NCI-H1105 treated with DMSO at 0.1 percent for 48 hours (cell line): ENCODE measurements at regions not wholly inside any gene's neighbourhood (a gene's known extent, or its start where the extent isn't known, plus 50 kb on each side); places are given as distances from the start of the nearest gene placed in this dataset.

ENCODE experiments used
- DNase-seq: peaks from one replicate; lab custom pipeline; 2025; lab: John Stamatoyannopoulos, UW

GRCh38 chr3:18295171-18295920 is 129.8 kb downstream of the SATB1 start:
- peak; percentile 3 for DNase-seq

- DNase-seq, result no peak
These were observed 135.0 kb downstream of the SATB1 start for GRCh38 chr3:18290157-18290556.

GRCh38 chr3:18288243-18288642 is 136.9 kb downstream of the SATB1 start:
- DNase-seq, result peak; percentile 6

GRCh38 chr3:18284716-18285115 is 140.4 kb downstream of the SATB1 start:
- DNase-seq, result no peak

- DNase-seq, result peak; percentile 9
These were observed 141.5 kb downstream of the SATB1 start for GRCh38 chr3:18283680-18284079.

- no peak for DNase-seq
These were observed 142.6 kb downstream of the SATB1 start for GRCh38 chr3:18282507-18282906.

GRCh38 chr3:18279226-18279737 is 145.9 kb downstream of the SATB1 start:
- DNase-seq, result no peak

- no peak for DNase-seq
These were observed 160.3 kb downstream of the SATB1 start for GRCh38 chr3:18264853-18265252.

- DNase-seq, result no peak
These were observed 160.8 kb downstream of the SATB1 start for GRCh38 chr3:18264361-18264760.

GRCh38 chr3:18258492-18258891 is 166.6 kb downstream of the SATB1 start:
- DNase-seq, result no peak

- DNase-seq, result no peak
These were observed 172.6 kb downstream of the SATB1 start for GRCh38 chr3:18252578-18252977.

GRCh38 chr3:18250991-18251390 is 174.1 kb downstream of the SATB1 start:
- no peak for DNase-seq

- DNase-seq, result no peak
These were observed 176.0 kb downstream of the SATB1 start for GRCh38 chr3:18249126-18249525.

- DNase-seq, result no peak
These were observed 177.3 kb downstream of the SATB1 start for GRCh38 chr3:18247776-18248310.

GRCh38 chr3:18247139-18247695 is 177.9 kb downstream of the SATB1 start:
- no peak for DNase-seq

GRCh38 chr3:18246336-18247060 is 178.6 kb downstream of the SATB1 start:
- DNase-seq, result no peak

GRCh38 chr3:18245721-18246120 is 179.4 kb downstream of the SATB1 start:
- DNase-seq, result no peak

- DNase-seq, result no peak
These were observed 183.3 kb downstream of the SATB1 start for GRCh38 chr3:18241837-18242236.

- no peak for DNase-seq
These were observed 185.5 kb downstream of the SATB1 start for GRCh38 chr3:18239674-18240073.

- no peak for DNase-seq
These were observed 186.3 kb downstream of the SATB1 start for GRCh38 chr3:18238746-18239331.

- DNase-seq, result no peak
These were observed 186.8 kb downstream of the SATB1 start for GRCh38 chr3:18238332-18238731.

GRCh38 chr3:18237251-18238005 is 187.7 kb downstream of the SATB1 start:
- peak; percentile 81 for DNase-seq
